ELF-1 (cell line): ENCODE measurements at regions not wholly inside any gene's neighbourhood (a gene's known extent, or its start where the extent isn't known, plus 50 kb on each side); places are given as distances from the start of the nearest gene placed in this dataset.

Source experiments
- DNase-seq: peaks from one replicate; pipeline ENCODE4 v3.0.0-alpha.2; 2016; ENCODE audit warnings: low read depth, low spot score

- no peak for DNase-seq
These were observed 1866.9 kb upstream of the PIK3C3 start for GRCh38 chr18:40088130-40088529.

GRCh38 chr18:40079786-40080185, 1875.2 kb upstream of the PIK3C3 start:
- no peak for DNase-seq

- DNase-seq: no peak
These were observed 1879.4 kb upstream of the PIK3C3 start for GRCh38 chr18:40075616-40076015.

- DNase-seq: no peak
These were observed 1882.3 kb upstream of the PIK3C3 start for GRCh38 chr18:40072761-40073160.

GRCh38 chr18:40066368-40066767, 1888.7 kb upstream of the PIK3C3 start:
- no peak for DNase-seq

GRCh38 chr18:40063488-40063887, 1891.5 kb upstream of the PIK3C3 start:
- no peak for DNase-seq

GRCh38 chr18:40061086-40061485, 1893.9 kb upstream of the PIK3C3 start:
- DNase-seq: no peak

- no peak for DNase-seq
These were observed 1894.5 kb upstream of the PIK3C3 start for GRCh38 chr18:40060562-40060961.

- DNase-seq: no peak
These were observed 1896.0 kb upstream of the PIK3C3 start for GRCh38 chr18:40058811-40059570.

- DNase-seq: no peak
These were observed 1898.8 kb upstream of the PIK3C3 start for GRCh38 chr18:40056079-40056692.

- DNase-seq: no peak
These were observed 1899.8 kb upstream of the PIK3C3 start for GRCh38 chr18:40055262-40055661.

GRCh38 chr18:40049716-40050115, 1905.3 kb upstream of the PIK3C3 start:
- no peak for DNase-seq

- no peak for DNase-seq
These were observed 1906.0 kb upstream of the PIK3C3 start for GRCh38 chr18:40048886-40049650.

GRCh38 chr18:40048253-40048652, 1906.8 kb upstream of the PIK3C3 start:
- no peak for DNase-seq

- no peak for DNase-seq
These were observed 1908.4 kb upstream of the PIK3C3 start for GRCh38 chr18:40046596-40046995.

GRCh38 chr18:40041951-40042350, 1913.1 kb upstream of the PIK3C3 start:
- DNase-seq: peak; percentile 30

- DNase-seq: no peak
These were observed 1914.5 kb upstream of the PIK3C3 start for GRCh38 chr18:40040574-40040973.

GRCh38 chr18:40037356-40037755, 1917.7 kb upstream of the PIK3C3 start:
- no peak for DNase-seq

- DNase-seq: no peak
These were observed 1918.2 kb upstream of the PIK3C3 start for GRCh38 chr18:40036861-40037260.

GRCh38 chr18:40035966-40036365, 1919.1 kb upstream of the PIK3C3 start:
- no peak for DNase-seq

GRCh38 chr18:40032076-40032475, 1923.0 kb upstream of the PIK3C3 start:
- DNase-seq: no peak

GRCh38 chr18:40031435-40031834, 1923.6 kb upstream of the PIK3C3 start:
- DNase-seq: no peak
